ENCODE measurements at regions not wholly inside any gene's neighbourhood (a gene's known extent, or its start where the extent isn't known, plus 50 kb on each side); places are given as distances from the start of the nearest gene placed in this dataset.

- Histone ChIP-seq H3K27me3 (no peaks in the 10 kb centered on the region), H3K4me1 (no peaks in the 10 kb centered on the region), H3K4me3 (no peak overlapping the region), H3K27ac (no peak overlapping the region), H3K9me3 (no peaks in the 10 kb centered on the region), H3K36me3 (no peaks in the 10 kb centered on the region)
- DNase-seq (peak in 2 of 4 donors; percentile 1 to 30), ATAC-seq (no peak)
- TF ChIP-seq CTCF (IDR thresholded peaks at IDR 0.05): no peak
- intact Hi-C loops (cut with DNase I): no loop called here
Observed at GRCh38 chr2:139529080-139529479, 748.9 kb upstream of the NXPH2 start.

GRCh38 chr2:139526781-139527180 is 746.6 kb upstream of the NXPH2 start:
- TF ChIP-seq CTCF (IDR thresholded peaks at IDR 0.05): no peak
- intact Hi-C loops (cut with DNase I): no loop called here
- Histone ChIP-seq H3K27me3 (no peaks in the 10 kb centered on the region), H3K4me1 (no peaks in the 10 kb centered on the region), H3K4me3 (no peak overlapping the region), H3K36me3 (no peaks in the 10 kb centered on the region), H3K9me3 (no peaks in the 10 kb centered on the region), H3K27ac (no peak overlapping the region)
- ATAC-seq: no peak
- no peak for DNase-seq

GRCh38 chr2:139518321-139518720 is 738.1 kb upstream of the NXPH2 start:
- H3K27me3 ChIP-seq: no peaks in the 10 kb centered on the region
- intact Hi-C loops (cut with DNase I): no loop called here
- no peak overlapping the region for H3K4me3 ChIP-seq
- TF ChIP-seq CTCF (IDR thresholded peaks at IDR 0.05): no peak
- H3K4me1 ChIP-seq: no peaks in the 10 kb centered on the region
- DNase-seq: no peak
- no peak for ATAC-seq
- no peaks in the 10 kb centered on the region for H3K9me3 ChIP-seq
- no peaks in the 10 kb centered on the region for H3K36me3 ChIP-seq
- H3K27ac ChIP-seq: no peak overlapping the region

GRCh38 chr2:139514951-139515350 is 734.8 kb upstream of the NXPH2 start:
- intact Hi-C loops (cut with DNase I): no loop called here
- no peaks in the 10 kb centered on the region for H3K36me3 ChIP-seq
- no peak for DNase-seq
- no peak for TF ChIP-seq CTCF (IDR thresholded peaks at IDR 0.05)
- H3K27me3 ChIP-seq: no peaks in the 10 kb centered on the region
- no peak for ATAC-seq
- no peak overlapping the region for H3K4me3 ChIP-seq
- no peaks in the 10 kb centered on the region for H3K9me3 ChIP-seq
- H3K4me1 ChIP-seq: no peaks in the 10 kb centered on the region
- no peak overlapping the region for H3K27ac ChIP-seq

- ATAC-seq (no peak), DNase-seq (peak in 1 of 4 donors; percentile 8)
- Histone ChIP-seq H3K4me3 (no peak overlapping the region), H3K36me3 (no peaks in the 10 kb centered on the region), H3K9me3 (peaks cover 0 to 24% of the 10 kb centered on the region in 2 donors), H3K27me3 (no peaks in the 10 kb centered on the region), H3K4me1 (no peaks in the 10 kb centered on the region), H3K27ac (no peak overlapping the region)
- no peak for TF ChIP-seq CTCF (IDR thresholded peaks at IDR 0.05)
- intact Hi-C loops (cut with DNase I): no loop called here
Observed at GRCh38 chr2:139495851-139496250, 715.7 kb upstream of the NXPH2 start.
